Activated CD8-positive, alpha-beta memory T cell treated with anti-CD3 and anti-CD28 coated beads, Interleukin-2, amount 10 ng/mL, durations not matched to agents 7 days and 5 days (primary cell): ENCODE measurements at regions not wholly inside any gene's neighbourhood (a gene's known extent, or its start where the extent isn't known, plus 50 kb on each side); places are given as distances from the start of the nearest gene placed in this dataset.
"Not testable (repeated sequence)": the region's sequence is repeated elsewhere in the genome, so short reads cannot be mapped to it uniquely, and the experiment has no call there.

ENCODE experiments used
- ATAC-seq: fragments of 150-1000 bp; cut with Tn5 transposase; one replicate; pipeline ENCODE4 v1.10.0; 2021; ENCODE audit warnings: moderate library complexity
- CTCF ChIA-PET: fragments of 350-600 bp; sonication (Branson Sonifier 250); formaldehyde crosslinking; loops from one replicate; lab custom pipeline; 2021; ENCODE audit warnings: antibody characterized with exemption; lab: Charles Lee
- DNase-seq: peaks from one replicate; pipeline ENCODE4 v3.0.0-alpha.2; 2020
- H3K27ac Mint-ChIP-seq: one replicate; pipeline ENCODE4 v1.8.0; 2021; ENCODE audit warnings: mild to moderate bottlenecking, mixed read lengths
- H3K27me3 Mint-ChIP-seq: one replicate; pipeline ENCODE4 v1.8.0; 2021; ENCODE audit warnings: mixed read lengths
- H3K36me3 Mint-ChIP-seq: one replicate; pipeline ENCODE4 v1.8.0; 2021; ENCODE audit warnings: mild to moderate bottlenecking, mixed read lengths
- H3K4me1 Mint-ChIP-seq: one replicate; pipeline ENCODE4 v1.8.0; 2021; ENCODE audit warnings: mixed read lengths
- H3K4me3 Mint-ChIP-seq: one replicate; pipeline ENCODE4 v1.8.0; 2021; ENCODE audit warnings: mild to moderate bottlenecking, moderate library complexity, mixed read lengths
- H3K9me3 Mint-ChIP-seq: one replicate; pipeline ENCODE4 v1.8.0; 2022; ENCODE audit warnings: low read depth, mixed read lengths

- no peaks in the 10 kb centered on the region for H3K27me3 Mint-ChIP-seq
- no peaks in the 10 kb centered on the region for H3K9me3 Mint-ChIP-seq
- DNase-seq (no peak), ATAC-seq (no peak)
- H3K36me3 Mint-ChIP-seq, result no peaks in the 10 kb centered on the region
- H3K27ac Mint-ChIP-seq, result no peak overlapping the region
- no peak overlapping the region for H3K4me3 Mint-ChIP-seq
- CTCF ChIA-PET, result no interaction called here
- H3K4me1 Mint-ChIP-seq, result no peaks in the 10 kb centered on the region
Observed at GRCh38 chr3:81891055-81891895, 129.8 kb upstream of the GBE1 start.

DNA sequence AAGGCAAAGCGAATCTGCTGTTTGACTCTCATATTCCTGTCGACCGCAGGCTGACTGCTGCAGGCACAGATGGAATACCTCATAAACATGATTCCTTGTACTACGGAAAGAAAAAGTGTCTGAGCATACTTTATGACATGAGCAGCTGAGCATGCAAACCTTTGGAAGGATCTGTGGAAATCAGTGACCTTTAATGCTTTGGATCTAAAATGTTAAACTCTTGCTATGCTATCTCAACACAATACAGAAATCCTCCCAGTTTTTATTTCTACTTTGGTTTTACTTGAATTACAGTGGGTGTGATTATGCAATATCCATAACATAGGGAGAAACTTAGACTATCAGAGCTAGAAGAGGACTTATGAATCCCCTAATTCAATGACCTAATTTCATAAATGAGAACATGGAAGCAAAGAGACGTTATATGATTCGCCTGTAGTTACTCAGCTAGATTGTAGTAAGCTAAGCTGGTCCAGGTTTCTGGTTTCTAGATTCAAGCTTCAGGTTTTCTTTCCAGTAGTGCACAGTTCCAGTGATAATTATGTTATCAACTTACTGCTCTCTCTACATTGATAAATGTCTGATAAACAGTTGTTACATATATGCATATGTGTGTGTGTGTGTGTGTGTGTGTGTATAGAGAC lies 127.6 kb upstream of the GBE1 start:
- no peak for ATAC-seq
- Mint-ChIP-seq H3K4me3 (no peak overlapping the region), H3K27ac (no peak overlapping the region), H3K27me3 (no peaks in the 10 kb centered on the region), H3K4me1 (no peaks in the 10 kb centered on the region), H3K9me3 (no peaks in the 10 kb centered on the region), H3K36me3 (no peaks in the 10 kb centered on the region)
- CTCF ChIA-PET, result no interaction called here
- no peak for DNase-seq

DNA sequence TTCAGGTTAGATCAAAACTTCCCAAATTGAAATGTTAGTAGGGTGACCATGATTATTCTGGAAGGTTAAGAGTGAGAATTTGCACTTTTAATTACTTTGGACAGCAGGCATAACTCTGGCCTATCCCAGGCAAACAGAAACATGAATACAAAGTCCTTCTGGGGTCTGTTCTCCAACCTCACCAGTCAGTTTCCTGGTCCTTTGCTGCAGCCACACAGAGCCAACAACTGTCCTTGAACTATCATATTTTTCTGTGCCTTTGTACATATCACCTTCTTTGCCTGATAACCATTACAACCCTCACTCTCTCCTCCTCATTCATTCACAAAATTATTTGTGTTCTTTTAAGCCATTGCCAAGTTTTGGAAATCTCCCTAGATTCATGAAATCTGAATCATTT lies 126.0 kb upstream of the GBE1 start:
- Mint-ChIP-seq H3K4me1 (no peaks in the 10 kb centered on the region), H3K4me3 (no peak overlapping the region), H3K27ac (no peak overlapping the region), H3K9me3 (no peaks in the 10 kb centered on the region), H3K27me3 (no peaks in the 10 kb centered on the region), H3K36me3 (no peaks in the 10 kb centered on the region)
- DNase-seq (no peak), ATAC-seq (no peak)
- CTCF ChIA-PET, result no interaction called here

DNA sequence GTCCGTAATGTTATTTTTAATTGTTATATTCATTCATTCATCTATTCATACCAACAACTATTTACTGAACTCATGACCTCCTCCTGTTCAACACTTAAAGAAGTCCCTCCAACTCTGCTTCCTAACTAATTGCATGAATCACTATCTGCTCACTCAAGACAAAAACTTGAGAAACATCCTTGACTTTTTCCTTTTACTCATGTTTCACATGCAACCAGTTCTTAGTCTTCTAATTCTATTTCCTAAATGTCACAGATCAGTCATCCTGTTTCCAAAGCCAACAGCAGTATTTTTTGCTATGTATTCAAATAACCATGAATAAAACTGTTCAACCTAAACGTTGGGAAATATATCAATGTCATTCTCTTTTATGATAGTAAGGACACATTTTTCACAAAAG lies 124.6 kb upstream of the GBE1 start:
- no peaks in the 10 kb centered on the region for H3K4me1 Mint-ChIP-seq

GRCh38 chr3:81884791-81885190 lies 123.3 kb upstream of the GBE1 start:
- Mint-ChIP-seq H3K4me3 (no peak overlapping the region), H3K36me3 (no peaks in the 10 kb centered on the region), H3K4me1 (no peaks in the 10 kb centered on the region), H3K27ac (no peak overlapping the region), H3K9me3 (no peaks in the 10 kb centered on the region), H3K27me3 (no peaks in the 10 kb centered on the region)
- CTCF ChIA-PET, result no interaction called here
- DNase-seq (no peak), ATAC-seq (no peak)

More for the DNA sequence above, 124.6 kb upstream of the GBE1 start:
- DNase-seq (no peak), ATAC-seq (no peak)
- Mint-ChIP-seq H3K4me3 (no peak overlapping the region), H3K36me3 (no peaks in the 10 kb centered on the region), H3K9me3 (no peaks in the 10 kb centered on the region), H3K27ac (no peak overlapping the region), H3K27me3 (no peaks in the 10 kb centered on the region)
- CTCF ChIA-PET, result no interaction called here

DNA sequence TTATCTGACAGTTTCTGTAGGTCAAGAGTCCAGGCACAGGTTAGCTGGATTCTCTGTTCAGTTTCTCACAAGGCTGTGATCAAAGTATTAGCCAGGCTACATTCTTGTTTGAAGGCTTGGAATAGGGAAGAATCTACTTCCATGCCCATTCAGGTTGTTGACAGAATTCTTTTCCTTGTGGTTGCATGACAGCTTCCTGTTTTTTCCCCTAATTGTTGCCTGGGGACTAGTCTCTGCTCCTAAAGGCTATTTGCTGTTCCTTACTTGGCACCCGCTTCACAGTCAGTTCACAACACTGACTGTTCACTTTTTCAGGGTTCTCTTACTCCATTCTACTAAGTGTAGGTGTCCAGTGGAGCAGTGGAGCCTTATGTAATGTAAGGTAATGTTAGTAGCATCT lies 115.4 kb upstream of the GBE1 start:
- CTCF ChIA-PET, result no interaction called here

DNA sequence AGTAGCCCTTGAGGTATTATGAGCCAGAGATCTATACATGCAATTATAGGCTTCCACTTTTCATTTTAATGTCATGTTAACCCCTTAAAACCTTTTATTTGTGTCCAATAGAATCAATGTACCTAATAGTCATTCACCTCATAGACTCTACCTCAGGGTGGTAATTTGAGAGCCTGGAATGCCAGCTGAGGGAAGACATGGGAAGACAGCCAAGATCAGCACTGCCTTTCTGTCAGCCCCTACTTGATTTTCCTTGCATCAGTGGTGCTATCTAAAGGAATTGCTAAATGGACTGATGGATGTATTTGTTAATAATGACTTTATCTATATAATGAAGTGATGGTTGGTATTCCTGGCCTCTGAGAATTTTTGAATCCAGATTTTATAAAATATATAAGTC lies 113.3 kb upstream of the GBE1 start:
- ATAC-seq, result no peak
- no peaks in the 10 kb centered on the region for H3K27me3 Mint-ChIP-seq
- DNase-seq, result no peak
- CTCF ChIA-PET, result no interaction called here
- no peak overlapping the region for H3K4me3 Mint-ChIP-seq
- no peak overlapping the region for H3K27ac Mint-ChIP-seq
- H3K9me3 Mint-ChIP-seq, result no peaks in the 10 kb centered on the region
- H3K36me3 Mint-ChIP-seq, result no peaks in the 10 kb centered on the region
- H3K4me1 Mint-ChIP-seq, result no peaks in the 10 kb centered on the region

More for the DNA sequence above, 115.4 kb upstream of the GBE1 start:
- H3K4me1 Mint-ChIP-seq, result no peaks in the 10 kb centered on the region
- H3K9me3 Mint-ChIP-seq, result no peaks in the 10 kb centered on the region
- ATAC-seq (no peak), DNase-seq (no peak)
- no peak overlapping the region for H3K27ac Mint-ChIP-seq
- H3K4me3 Mint-ChIP-seq, result no peak overlapping the region
- no peaks in the 10 kb centered on the region for H3K36me3 Mint-ChIP-seq
- no peaks in the 10 kb centered on the region for H3K27me3 Mint-ChIP-seq

DNA sequence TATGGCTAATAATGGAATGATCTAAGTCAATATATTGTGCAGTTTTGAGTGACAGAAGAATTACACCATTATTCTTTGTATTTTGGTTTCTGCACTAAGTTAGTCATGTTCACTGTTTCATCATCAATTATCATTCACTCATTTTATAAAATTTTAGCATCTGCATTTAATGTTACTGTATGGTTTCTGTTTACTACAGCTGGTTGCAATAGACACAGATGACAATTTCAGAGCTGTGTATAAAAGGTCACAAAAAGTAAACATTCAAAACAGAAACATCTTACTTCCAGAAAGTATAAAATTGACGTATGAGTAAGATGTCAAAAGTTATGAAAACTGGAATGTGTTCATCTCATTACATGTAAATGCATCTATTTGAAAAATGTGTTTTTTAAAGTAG lies 111.1 kb upstream of the GBE1 start:
- Mint-ChIP-seq H3K4me1 (no peaks in the 10 kb centered on the region), H3K36me3 (no peaks in the 10 kb centered on the region), H3K4me3 (no peak overlapping the region), H3K27ac (no peak overlapping the region), H3K27me3 (peaks cover 3% of the 10 kb centered on the region), H3K9me3 (no peaks in the 10 kb centered on the region)
- CTCF ChIA-PET, result no interaction called here
- no peak for DNase-seq
- no peak for ATAC-seq

DNA sequence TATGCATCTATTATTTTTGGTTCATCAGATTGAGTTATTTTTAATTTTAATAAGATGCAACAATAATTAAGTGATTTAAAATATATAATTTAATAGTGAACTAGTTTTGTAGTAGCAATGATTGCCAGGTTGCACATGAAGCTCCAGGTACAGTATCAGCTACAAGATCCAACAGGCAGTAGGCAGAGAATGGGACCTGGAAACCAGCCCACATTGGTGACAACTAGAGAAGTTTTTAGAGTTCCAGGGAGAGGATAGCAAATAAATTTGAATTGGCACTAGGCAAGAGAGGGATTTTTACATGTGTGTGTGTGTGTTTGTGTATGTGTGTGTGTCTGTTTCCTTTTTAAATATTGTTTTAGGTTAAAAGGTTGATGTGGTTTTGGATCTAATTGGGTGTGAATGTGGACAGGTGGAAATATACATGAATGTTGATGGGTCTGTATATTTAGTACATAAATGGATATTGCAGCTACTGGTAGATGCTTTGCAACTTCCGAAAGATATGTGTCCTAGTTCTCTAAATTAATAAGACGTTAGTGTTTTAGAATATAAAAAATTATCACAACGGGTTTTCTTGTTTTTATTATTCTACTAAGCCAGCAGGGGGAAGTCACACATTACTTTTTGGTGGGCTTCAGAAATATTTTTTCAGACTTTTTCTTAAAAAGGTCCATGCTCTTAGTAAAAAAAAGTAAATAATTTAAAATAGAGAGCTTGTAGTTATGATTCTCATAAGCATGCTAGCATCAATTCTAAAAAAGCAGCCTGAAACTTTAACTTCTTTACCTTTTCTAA lies 110.1 kb upstream of the GBE1 start:
- ATAC-seq, result no peak

GRCh38 chr3:81869382-81869781 lies 107.9 kb upstream of the GBE1 start:
- Mint-ChIP-seq H3K4me1 (no peaks in the 10 kb centered on the region), H3K27ac (no peak overlapping the region), H3K36me3 (no peaks in the 10 kb centered on the region), H3K4me3 (no peak overlapping the region), H3K9me3 (no peaks in the 10 kb centered on the region), H3K27me3 (peaks cover 3% of the 10 kb centered on the region)
- ATAC-seq, result no peak
- DNase-seq, result no peak
- CTCF ChIA-PET, result no interaction called here

More for the DNA sequence above, 110.1 kb upstream of the GBE1 start:
- Mint-ChIP-seq H3K36me3 (no peaks in the 10 kb centered on the region), H3K4me3 (no peak overlapping the region), H3K27me3 (peaks cover 3% of the 10 kb centered on the region), H3K4me1 (no peaks in the 10 kb centered on the region), H3K27ac (no peak overlapping the region), H3K9me3 (no peaks in the 10 kb centered on the region)
- CTCF ChIA-PET, result no interaction called here
- DNase-seq, result no peak

GRCh38 chr3:81868597-81868996 lies 107.2 kb upstream of the GBE1 start:
- no peaks in the 10 kb centered on the region for H3K9me3 Mint-ChIP-seq
- CTCF ChIA-PET, result no interaction called here
- no peak overlapping the region for H3K27ac Mint-ChIP-seq
- H3K36me3 Mint-ChIP-seq, result no peaks in the 10 kb centered on the region
- peaks cover 3% of the 10 kb centered on the region for H3K27me3 Mint-ChIP-seq
- no peak overlapping the region for H3K4me3 Mint-ChIP-seq
- DNase-seq (no peak), ATAC-seq (no peak)
- no peaks in the 10 kb centered on the region for H3K4me1 Mint-ChIP-seq

- H3K36me3 Mint-ChIP-seq, result no peaks in the 10 kb centered on the region
Observed at GRCh38 chr3:81867875-81868274, 106.4 kb upstream of the GBE1 start.

DNA sequence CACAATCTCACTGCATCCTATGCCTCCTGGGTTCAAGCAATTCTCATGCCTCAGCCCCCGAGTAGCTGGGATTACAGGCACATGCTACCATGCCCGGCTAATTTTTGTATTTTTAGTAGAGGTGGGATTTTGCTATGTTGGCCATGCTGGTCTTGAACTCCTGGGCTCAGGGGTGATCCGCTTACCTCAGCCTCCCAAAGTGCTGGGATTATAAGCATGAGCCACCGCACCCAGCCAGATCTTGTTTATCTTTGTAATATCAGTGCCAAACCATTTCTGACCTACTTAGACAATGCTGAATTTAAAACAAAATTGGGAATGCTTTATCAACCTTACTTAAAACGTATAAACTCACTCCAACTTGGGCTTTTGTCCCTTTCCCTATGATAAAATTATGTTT lies 103.7 kb upstream of the GBE1 start:
- CTCF ChIA-PET, H3K9me3 Mint-ChIP-seq, H3K36me3 Mint-ChIP-seq, H3K4me1 Mint-ChIP-seq, ATAC-seq, H3K27ac Mint-ChIP-seq, H3K27me3 Mint-ChIP-seq, DNase-seq, H3K4me3 Mint-ChIP-seq: not testable (repeated sequence)

More at GRCh38 chr3:81867875-81868274, 106.4 kb upstream of the GBE1 start:
- Mint-ChIP-seq H3K4me3 (no peak overlapping the region), H3K27ac (no peak overlapping the region), H3K27me3 (peaks cover 3% of the 10 kb centered on the region), H3K4me1 (no peaks in the 10 kb centered on the region), H3K9me3 (no peaks in the 10 kb centered on the region)
- no peak for DNase-seq
- ATAC-seq, result no peak
- CTCF ChIA-PET, result no interaction called here
